ENCODE measurements at regions not wholly inside any gene's neighbourhood (a gene's known extent, or its start where the extent isn't known, plus 50 kb on each side); places are given as distances from the start of the nearest gene placed in this dataset.

DNA sequence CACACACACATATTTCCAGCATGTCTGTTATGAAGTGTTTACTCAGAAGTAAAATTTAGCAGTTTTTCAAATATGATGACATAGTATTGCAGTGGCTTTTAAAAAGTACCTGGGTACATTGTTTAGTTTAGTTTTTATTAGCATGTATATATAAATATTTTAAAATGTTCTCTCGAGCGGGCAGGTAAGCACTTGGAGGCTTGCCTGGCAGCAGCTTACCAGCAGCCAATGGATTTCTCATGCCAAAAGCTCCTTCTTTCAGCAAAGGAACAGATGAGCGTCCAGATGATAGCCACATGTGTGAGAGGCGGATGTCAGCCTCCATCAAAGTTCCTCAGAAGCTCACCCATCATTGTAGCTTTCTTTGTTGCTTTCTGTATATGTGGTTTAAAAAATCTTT is 57.2 kb upstream of the LRIG3 start:
- Histone ChIP-seq H2BK15ac (ENCODE audit: low read depth, low read length) (no peak overlapping the region), H3K4ac (ENCODE audit: low read depth, low read length) (no peak overlapping the region), H3K4me2 (ENCODE audit: low read depth, low read length) (no peak overlapping the region), H4K91ac (ENCODE audit: insufficient read depth, low read depth, low read length) (no peak overlapping the region), H3K9me1 (ENCODE audit: insufficient read depth, low read length) (no peaks in the 10 kb centered on the region), H4K5ac (ENCODE audit: low read depth, low read length) (no peak overlapping the region), H3K4me1 (ENCODE audit: control insufficient read depth, insufficient read depth, low read length) (no peaks in the 10 kb centered on the region), H3K9ac (ENCODE audit: low read depth, low read length) (no peak overlapping the region), H3K36me3 (ENCODE audit: control insufficient read depth, insufficient read depth, low read length) (no peaks in the 10 kb centered on the region), H3K4me3 (ENCODE audit: insufficient read depth, low read depth, low read length) (no peak overlapping the region), H3K27ac (ENCODE audit: insufficient read depth, low read length) (no peak overlapping the region), H2AK5ac (ENCODE audit: low read depth, low read length) (no peak overlapping the region; the same call in 1 of the 2 replicates), H3K9me3 (ENCODE audit: control insufficient read depth, insufficient read depth, low read length) (no peaks in the 10 kb centered on the region), H4K20me1 (ENCODE audit: insufficient read depth, low read length) (no peaks in the 10 kb centered on the region), H4K8ac (ENCODE audit: low read depth in 2 of 2, low read length in 2 of 2) (no peak overlapping the region), H2AFZ (replicated peaks; ENCODE audit: low read length, poor library complexity) (no peak overlapping the region), H2AK9ac (replicated peaks; ENCODE audit: low read depth, low read length, poor library complexity) (no peak overlapping the region), H3K27me3 (ENCODE audit: control insufficient read depth, insufficient read depth, low read length) (no peaks in the 10 kb centered on the region), H2BK20ac (ENCODE audit: low read depth, low read length) (no peak overlapping the region), H2BK120ac (ENCODE audit: low read depth, low read length) (no peak overlapping the region), H3K18ac (ENCODE audit: low read depth, low read length) (no peak overlapping the region), H3K79me1 (ENCODE audit: low read depth in 1 of 2, low read length in 2 of 2) (no peaks in the 10 kb centered on the region), H3K14ac (replicated peaks; ENCODE audit: low read depth, low read length) (no peak overlapping the region), H3K56ac (ENCODE audit: extremely low read depth, insufficient read depth, low read length) (no peak overlapping the region), H2BK5ac (ENCODE audit: low read depth, low read length, poor library complexity, severe bottlenecking) (no peak overlapping the region), H3K23ac (ENCODE audit: low read depth, low read length) (no peak overlapping the region)
- TF ChIP-seq SMC3 (IDR thresholded peaks at IDR 0.05; ENCODE audit: low read depth, low read length) (no peak), RCOR1 (IDR thresholded peaks at IDR 0.05; ENCODE audit: insufficient replicate concordance, low read length) (no peak)
- no peak for ATAC-seq (ENCODE audit: low read depth)
- dilution Hi-C loops (cut with HindIII; ENCODE audit: low sequenced_read_pairs, unreplicated experiment) (no loop called here), intact Hi-C loops (cut with micrococcal nuclease) (no loop called here), in situ Hi-C loops (cut with MboI; ENCODE audit: low sequenced_read_pairs) (no loop called here)
- WGBS, 2 experiments (ENCODE audit: extremely low coverage in 2 of 2, insufficient read length in 1 of 2), result 82% methylated on average over 2 of the region's 4 CpGs; no CpG with 5 or more reads in 1 of the 2 experiments
- DNase-seq, result no peak
- CTCF ChIA-PET, result no interaction called here
- no TSS peak for BruUV-seq (replicated peaks)
- POLR2A ChIA-PET (ENCODE audit: unreplicated experiment), result no interaction called here

Measured in IMR-90 (cell line).